Urinary bladder (tissue), 3 donors: ENCODE measurements at regions not wholly inside any gene's neighbourhood (a gene's known extent, or its start where the extent isn't known, plus 50 kb on each side); places are given as distances from the start of the nearest gene placed in this dataset.
"Not testable (repeated sequence)": the region's sequence is repeated elsewhere in the genome, so short reads cannot be mapped to it uniquely, and the experiment has no call there.

Experiments used
- DNase-seq: peaks from one replicate; pipeline ENCODE4 v3.0.0-alpha.2; 2015; ENCODE audit errors: extremely low spot score
- H3K27ac ChIP-seq: one replicate; pipeline ENCODE4 v1.5.1; 2013; ENCODE audit warnings: low read depth, mild to moderate bottlenecking, moderate library complexity
- H3K36me3 ChIP-seq: one replicate; pipeline ENCODE4 v1.6.1; 2013; ENCODE audit warnings: mild to moderate bottlenecking, moderate library complexity; ENCODE audit not compliant: insufficient read depth
- H3K4me1 ChIP-seq: one replicate; pipeline ENCODE4 v1.6.1; 2013; ENCODE audit warnings: mild to moderate bottlenecking, moderate library complexity; ENCODE audit not compliant: insufficient read depth
- H3K4me3 ChIP-seq: one replicate; pipeline ENCODE4 v1.5.1; 2013; ENCODE audit warnings: low read depth, low read length
- WGBS: extraction: QIAGEN DNeasy Blood & Tissue Kit; methylation state at CpG from one replicate; pipeline ENCODE4 v1.1.7; 2013; 5-methylcytosine and 5-hydroxymethylcytosine counted together
- donor health status: healthy with polysubstance abuse.
- donor health status: healthy.

DNA sequence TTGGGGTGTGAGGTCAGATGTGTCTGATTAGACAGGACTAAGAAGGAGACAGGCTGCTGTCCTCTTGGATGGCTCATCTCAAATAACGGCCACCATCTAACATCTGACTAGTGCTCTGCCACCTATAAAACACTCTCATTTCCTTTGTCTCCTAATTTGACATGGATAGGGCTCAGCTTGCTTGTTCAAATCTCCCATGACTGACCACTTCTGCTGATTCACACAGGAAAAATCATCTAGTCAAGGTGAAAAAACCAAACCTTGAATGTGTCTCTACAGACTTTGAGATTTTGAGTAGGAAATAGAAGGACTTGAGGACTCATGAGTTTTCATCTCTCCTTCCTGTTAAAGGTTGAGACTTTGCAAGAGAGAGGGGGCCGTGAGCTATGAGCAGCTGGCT, 150.6 kb downstream of the IER5 start:
- Histone ChIP-seq H3K4me1 (no peaks in the 10 kb centered on the region), H3K36me3 (no peaks in the 10 kb centered on the region), H3K4me3 (no peak overlapping the region), H3K27ac (no peak overlapping the region)
- 69% methylated on average over 2 of the region's 2 CpGs for WGBS
- no peak for DNase-seq

DNA sequence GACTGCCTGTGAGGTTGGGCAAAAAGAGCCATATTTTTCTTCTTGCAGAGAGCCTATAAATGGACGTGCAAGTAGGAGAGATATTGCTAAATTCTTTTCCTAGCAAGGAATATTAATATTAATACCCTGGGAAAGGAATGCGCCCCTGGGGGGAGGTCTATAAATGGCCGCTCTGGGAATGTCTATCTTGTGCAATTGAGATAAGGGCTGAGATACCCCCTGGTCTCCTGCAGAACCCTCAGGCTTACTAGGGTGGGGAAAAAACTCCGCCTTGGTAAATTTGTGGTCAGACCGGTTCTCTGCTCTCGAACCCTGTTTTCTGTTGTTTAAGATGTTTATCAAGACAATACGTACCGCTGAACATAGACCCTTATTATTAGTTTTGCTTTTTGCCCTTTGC, 157.8 kb downstream of the IER5 start:
- DNase-seq, H3K4me1 ChIP-seq, H3K27ac ChIP-seq, H3K4me3 ChIP-seq, H3K36me3 ChIP-seq: not testable (repeated sequence)
- 94% methylated on average over 8 of the region's 8 CpGs for WGBS

DNA sequence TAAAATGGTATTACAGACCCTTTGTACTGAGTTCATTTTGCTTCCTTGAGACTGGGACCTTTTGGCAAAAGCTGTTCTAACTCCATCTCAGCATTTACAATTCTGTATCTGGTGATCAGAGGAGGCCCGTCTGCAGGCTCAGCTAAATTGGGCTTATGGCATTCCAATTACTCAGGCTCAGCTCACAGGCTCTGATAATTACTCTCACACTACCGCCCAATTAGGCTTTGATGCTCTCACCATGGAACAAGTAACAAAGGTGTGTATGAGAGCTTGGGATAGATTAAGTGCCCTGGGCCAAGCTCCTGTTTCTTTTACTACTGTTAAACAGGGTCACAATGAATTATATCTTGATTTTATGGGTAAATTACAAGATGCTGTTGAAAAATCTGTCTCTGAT, 159.9 kb downstream of the IER5 start:
- not testable (repeated sequence) for H3K27ac ChIP-seq, H3K36me3 ChIP-seq, H3K4me3 ChIP-seq, H3K4me1 ChIP-seq, DNase-seq
- WGBS: 66% methylated on average over 2 of the region's 2 CpGs

DNA sequence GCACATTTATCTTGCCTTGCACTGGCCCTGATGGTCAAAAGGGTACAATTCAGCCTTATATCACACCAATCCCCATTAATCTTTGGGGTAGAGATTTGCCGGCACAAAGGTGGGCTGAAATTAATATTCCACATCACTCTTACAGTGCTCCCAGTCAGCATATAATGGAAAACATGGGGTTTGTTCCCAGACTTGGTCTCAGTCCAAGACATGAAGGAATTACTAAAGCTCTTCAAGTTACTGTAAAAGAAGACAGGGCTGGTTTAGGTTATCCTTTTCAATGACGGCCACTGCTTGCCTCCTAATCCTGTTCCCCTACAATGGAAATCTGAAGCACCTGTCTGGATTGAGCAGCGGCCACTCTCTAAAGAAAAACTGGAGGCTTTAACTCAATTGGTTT, 160.7 kb downstream of the IER5 start:
- Histone ChIP-seq H3K4me3 (no peak overlapping the region), H3K27ac (no peak overlapping the region), H3K4me1 (no peaks in the 10 kb centered on the region), H3K36me3 (no peaks in the 10 kb centered on the region)
- WGBS: 70% methylated on average over 3 of the region's 3 CpGs
- no peak for DNase-seq

DNA sequence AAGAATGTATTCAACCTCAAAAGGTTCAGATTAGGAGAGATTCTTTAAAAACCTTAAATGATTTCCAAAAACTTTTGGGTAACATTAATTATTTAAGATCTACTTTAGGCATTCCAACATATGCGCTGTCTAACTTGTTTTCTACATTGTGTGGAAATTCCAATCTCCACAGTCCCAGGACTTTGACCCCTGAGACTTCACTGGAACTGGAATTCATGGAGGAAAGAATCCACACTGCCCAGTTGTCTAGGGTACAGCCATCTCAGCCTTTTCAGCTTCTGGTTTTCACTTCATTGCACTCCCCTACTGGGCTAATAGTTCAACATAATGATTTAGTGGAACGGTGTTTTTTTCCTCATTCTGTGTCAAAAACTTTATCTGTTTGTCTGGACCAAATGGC, 161.5 kb downstream of the IER5 start:
- WGBS: 87% methylated on average over 2 of the region's 2 CpGs
- DNase-seq: no peak
- Histone ChIP-seq H3K4me1 (no peaks in the 10 kb centered on the region), H3K36me3 (no peaks in the 10 kb centered on the region), H3K4me3 (no peak overlapping the region), H3K27ac (no peak overlapping the region)

DNA sequence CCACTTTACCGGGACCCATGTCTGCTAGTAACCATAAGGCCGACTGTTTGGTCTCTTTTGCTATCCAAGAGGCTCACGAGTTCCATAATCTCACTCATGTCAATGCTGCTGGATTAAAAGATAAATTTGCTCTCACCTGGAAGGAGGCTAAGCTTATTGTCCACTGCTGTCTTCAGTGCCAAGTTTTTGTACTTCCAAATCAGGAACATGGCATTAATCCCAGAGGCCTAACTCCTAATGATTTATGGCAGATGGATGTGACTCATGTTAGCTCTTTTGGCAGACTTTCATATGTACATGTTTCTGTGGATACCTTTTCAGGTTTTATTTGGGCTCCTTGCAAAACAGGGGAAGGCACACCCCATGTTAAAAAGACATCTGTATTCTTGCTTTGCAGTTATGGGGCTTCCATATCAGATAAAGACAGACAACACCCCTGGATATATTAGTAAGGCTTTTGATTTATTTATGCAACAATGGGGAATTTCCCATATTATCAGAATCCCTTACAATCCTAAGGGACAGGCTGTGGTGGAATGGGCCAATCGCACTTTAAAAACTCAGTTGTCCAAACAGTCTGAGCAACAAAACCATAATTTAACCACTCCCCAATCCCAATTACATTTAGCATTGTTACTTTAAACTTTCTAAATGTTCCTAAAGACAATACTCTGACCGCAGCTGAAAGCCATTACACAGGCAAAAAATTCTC, 162.7 kb downstream of the IER5 start:
- Histone ChIP-seq H3K4me1 (no peaks in the 10 kb centered on the region), H3K4me3 (no peak overlapping the region), H3K27ac (no peak overlapping the region), H3K36me3 (no peaks in the 10 kb centered on the region)
- WGBS: 36% methylated on average over 5 of the region's 5 CpGs
- DNase-seq: peak; percentile 25

DNA sequence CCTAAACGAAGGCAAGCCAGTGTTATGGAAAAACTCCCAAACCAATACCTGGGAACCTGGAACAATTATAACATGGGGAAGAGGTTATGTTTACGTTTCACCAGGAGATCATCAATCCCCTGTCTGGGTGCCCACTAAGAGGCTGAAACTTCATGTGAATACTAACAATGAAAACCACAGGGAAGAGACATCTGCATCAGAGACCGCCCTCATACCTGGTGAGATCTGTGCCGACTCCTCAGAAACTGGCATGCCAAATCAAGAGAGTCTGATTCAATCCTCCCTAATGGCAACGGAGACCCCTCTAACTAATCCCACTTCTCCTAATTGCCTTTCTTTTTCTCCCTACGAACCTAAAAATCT, 163.2 kb downstream of the IER5 start:
- WGBS: 44% methylated on average over 6 of the region's 6 CpGs
- Histone ChIP-seq H3K4me1 (no peaks in the 10 kb centered on the region), H3K36me3 (no peaks in the 10 kb centered on the region), H3K4me3 (no peak overlapping the region), H3K27ac (no peak overlapping the region)
- no peak for DNase-seq

DNA sequence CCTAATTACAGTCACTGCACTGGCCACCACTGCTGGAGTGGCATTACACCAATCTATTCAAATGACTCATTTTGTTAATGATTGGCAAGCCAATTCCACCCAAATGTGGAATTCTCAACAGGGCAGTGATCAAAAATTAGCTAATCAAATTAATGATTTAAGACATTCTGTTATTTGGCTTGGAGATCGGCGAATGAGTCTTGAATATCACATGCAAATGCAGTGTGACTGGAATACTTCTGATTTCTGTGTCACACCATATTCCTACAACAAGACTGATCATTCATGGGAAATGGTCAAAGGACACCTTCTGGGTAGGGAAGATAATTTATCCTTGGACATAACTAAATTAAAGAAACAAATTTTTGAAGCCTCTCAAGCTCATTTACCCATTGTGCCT, 165.1 kb downstream of the IER5 start:
- not testable (repeated sequence) for H3K4me3 ChIP-seq, DNase-seq, H3K36me3 ChIP-seq, H3K27ac ChIP-seq, H3K4me1 ChIP-seq
- WGBS: 49% methylated on average over 2 of the region's 2 CpGs

DNA sequence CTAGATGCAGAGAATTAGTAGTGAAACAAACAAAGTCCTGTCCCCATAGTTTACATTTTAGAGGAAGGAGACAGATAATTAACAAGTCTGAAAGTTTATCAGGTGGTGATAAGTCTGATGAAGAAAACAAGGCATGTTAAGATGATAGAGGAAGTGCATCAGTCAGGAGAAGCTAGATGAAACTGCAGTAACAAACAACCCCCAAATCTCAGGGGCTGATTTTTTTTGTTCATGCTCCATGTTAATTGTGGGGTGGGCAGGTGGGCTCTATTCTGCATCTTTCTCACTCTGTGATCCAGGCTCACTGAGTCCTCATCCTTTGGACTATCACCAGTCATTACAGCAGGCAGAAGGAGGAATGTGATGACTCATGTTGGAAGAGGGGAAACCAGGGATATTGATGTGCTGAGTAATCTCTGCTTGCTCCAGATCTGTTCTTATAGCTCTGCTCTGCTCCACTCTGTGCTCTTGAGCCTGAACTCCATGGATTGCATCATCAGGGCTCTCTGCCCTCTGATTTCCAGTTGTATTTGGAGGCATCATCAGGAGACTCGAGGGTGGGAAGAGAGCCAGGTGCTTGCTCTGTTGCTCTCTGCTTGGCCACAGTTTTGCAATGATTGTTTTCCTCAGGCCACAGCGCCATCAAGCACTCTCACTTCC, 166.9 kb downstream of the IER5 start:
- Histone ChIP-seq H3K27ac (no peak overlapping the region), H3K36me3 (no peaks in the 10 kb centered on the region), H3K4me1 (no peaks in the 10 kb centered on the region), H3K4me3 (no peak overlapping the region)
- WGBS: 73% methylated on average over 2 of the region's 2 CpGs
- no peak for DNase-seq

DNA sequence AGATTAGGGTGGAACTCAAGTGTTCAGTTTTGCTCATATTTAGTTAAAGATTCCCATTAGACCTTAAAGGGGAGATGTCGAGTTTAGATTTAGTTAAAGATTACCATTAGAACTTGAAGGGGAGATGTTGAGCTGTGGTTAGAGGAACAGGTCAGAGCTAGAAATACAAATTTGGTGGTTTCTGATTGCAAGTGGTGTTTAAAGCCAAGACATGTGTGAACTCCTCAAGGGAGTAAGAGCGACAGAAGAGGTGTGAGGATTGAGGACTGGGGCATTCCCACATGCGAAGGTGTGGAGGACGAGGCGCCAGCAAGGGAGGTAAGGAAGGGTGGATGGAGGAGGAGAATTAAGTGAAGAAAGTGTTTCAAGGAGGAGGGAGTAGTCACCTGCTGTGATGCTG, 168.6 kb downstream of the IER5 start:
- Histone ChIP-seq H3K4me3 (no peak overlapping the region), H3K36me3 (no peaks in the 10 kb centered on the region), H3K27ac (no peak overlapping the region), H3K4me1 (no peaks in the 10 kb centered on the region)
- 85% methylated on average over 5 of the region's 5 CpGs for WGBS
- DNase-seq: no peak

DNA sequence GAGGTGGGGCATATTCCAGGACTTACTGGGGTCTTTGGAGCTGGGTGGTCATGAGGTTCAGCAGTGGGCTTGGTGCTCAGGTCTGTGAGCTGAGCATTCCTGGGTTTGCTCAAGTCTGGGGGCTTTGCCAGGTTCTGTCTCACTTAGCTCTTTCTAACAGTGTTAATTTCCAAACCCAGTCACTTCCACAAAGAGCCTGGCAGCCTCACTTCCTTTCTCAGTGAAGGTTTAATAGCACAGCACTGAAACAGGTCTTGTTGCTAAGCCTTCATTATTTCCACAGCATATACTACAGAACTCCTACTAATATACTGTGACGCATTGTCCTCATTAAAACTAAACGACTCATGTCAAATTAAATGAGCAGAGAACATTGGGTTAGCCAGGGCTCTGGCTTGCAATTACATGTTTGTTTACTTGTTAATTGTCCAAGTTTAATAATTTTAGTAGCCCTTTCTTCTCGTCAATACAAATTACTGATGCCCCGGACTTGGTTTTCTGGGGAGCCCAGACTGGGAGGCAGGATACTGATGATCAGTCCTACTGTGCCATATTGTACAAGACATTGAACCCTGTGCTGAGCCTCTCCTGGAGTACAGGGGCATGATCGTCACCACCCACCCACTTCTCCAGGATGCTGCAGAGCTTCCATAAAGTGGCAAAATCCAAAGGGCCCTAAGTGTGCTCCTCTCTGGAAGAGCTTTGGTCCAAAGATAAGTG, 170.7 kb downstream of the IER5 start:
- 62% methylated on average over 5 of the region's 5 CpGs for WGBS
- Histone ChIP-seq H3K4me1 (no peaks in the 10 kb centered on the region), H3K36me3 (no peaks in the 10 kb centered on the region), H3K27ac (no peak overlapping the region), H3K4me3 (no peak overlapping the region)
- DNase-seq: no peak

DNA sequence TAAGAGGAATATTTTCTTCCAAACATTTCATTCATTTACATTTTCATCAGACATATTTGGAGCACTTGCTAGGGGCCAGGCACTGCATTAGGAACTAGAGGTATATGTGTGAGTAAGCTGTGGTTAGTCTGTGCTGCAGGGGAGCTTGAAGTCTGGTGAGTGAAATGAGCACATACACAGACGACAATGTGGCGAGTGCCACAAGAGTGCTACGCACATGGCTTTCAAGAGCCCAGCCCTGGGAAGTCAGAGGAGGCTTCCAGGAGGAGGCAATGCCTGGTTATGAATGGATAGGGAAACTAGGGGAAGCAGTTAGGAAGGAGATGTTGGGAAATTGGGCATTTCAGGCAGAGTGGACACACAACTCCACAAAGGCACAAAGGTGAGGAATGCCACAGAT, 171.8 kb downstream of the IER5 start:
- no peaks in the 10 kb centered on the region for H3K4me1 ChIP-seq
- no peak overlapping the region for H3K4me3 ChIP-seq
- WGBS: 72% methylated on average over 3 of the region's 3 CpGs
- DNase-seq: no peak
- H3K27ac ChIP-seq: no peak overlapping the region
- no peaks in the 10 kb centered on the region for H3K36me3 ChIP-seq

DNA sequence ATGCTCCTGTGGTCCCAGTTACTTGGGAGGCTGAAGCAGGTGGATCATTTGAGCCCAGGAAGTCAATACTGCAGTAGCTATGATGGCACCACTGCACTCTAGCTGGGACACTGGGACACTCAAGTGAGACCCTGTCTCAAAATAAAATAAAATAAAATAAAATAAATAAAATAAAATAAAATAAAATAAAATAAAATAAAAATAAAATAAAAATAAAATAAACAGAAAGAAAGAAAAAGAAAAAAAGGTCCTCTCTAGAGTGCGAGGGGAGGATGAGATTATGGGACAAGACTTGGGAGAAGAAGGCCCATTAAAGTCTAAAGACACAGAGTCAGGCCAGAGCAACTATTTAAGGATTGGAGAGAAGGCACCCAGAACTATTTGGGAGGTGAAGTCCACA, 172.5 kb downstream of the IER5 start:
- no peak for DNase-seq
- 81% methylated on average over 1 of the region's 1 CpG for WGBS
- Histone ChIP-seq H3K4me3 (no peak overlapping the region), H3K27ac (no peak overlapping the region), H3K36me3 (no peaks in the 10 kb centered on the region), H3K4me1 (no peaks in the 10 kb centered on the region)

DNA sequence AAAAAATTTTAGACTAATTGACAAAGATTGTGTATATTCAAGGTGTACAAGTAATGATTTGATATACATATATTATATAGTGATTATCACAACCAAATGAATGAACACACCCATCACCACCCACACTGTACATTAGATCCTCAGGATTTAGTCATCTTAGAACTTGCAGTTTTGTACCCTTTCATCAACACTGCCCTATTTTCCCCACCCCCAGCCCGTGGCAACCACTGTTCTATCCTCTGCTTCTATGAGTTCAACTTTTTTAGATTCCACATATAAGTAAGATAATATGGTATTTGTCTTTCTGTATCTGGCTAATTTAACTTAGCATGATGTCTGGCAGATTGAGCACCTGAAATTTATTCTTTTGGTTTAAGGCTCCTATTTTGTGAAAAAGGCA, 173.6 kb downstream of the IER5 start:
- no peak overlapping the region for H3K4me3 ChIP-seq
- H3K36me3 ChIP-seq: no peaks in the 10 kb centered on the region
- no peak for DNase-seq
- no peaks in the 10 kb centered on the region for H3K4me1 ChIP-seq
- 45% methylated on average over 1 of the region's 1 CpG for WGBS
- H3K27ac ChIP-seq: no peak overlapping the region
